Loucy (cell line): ENCODE measurements at regions not wholly inside any gene's neighbourhood (a gene's known extent, or its start where the extent isn't known, plus 50 kb on each side); places are given as distances from the start of the nearest gene placed in this dataset.

Experiments
- H2AFZ ChIP-seq: fragments of 200-600 bp; sonication (generic); 2 replicates; pipeline ENCODE4 v1.6.0; 2016; ENCODE audit warnings: antibody characterized with exemption, mild to moderate bottlenecking, low read length, moderate library complexity
- H3F3A ChIP-seq: fragments of 200-600 bp; 2 replicates; pipeline ENCODE4 v1.6.0; 2016; ENCODE audit warnings: antibody characterized with exemption, low read depth, mild to moderate bottlenecking
- H3K27me3 ChIP-seq: fragments of 200-600 bp; sonication (generic); 2 replicates; pipeline ENCODE4 v1.6.1; 2014; ENCODE audit warnings: low read length, mild to moderate bottlenecking; ENCODE audit not compliant: insufficient read depth, poor library complexity, severe bottlenecking
- H3K36me3 ChIP-seq: fragments of 200-600 bp; sonication (generic); 2 replicates; pipeline ENCODE4 v1.6.1; 2016; ENCODE audit warnings: low read length; ENCODE audit not compliant: insufficient read depth
- H3K4me1 ChIP-seq: fragments of 200-600 bp; sonication (generic); 2 replicates; pipeline ENCODE4 v1.5.1; 2014; ENCODE audit warnings: low read length, mild to moderate bottlenecking; ENCODE audit not compliant: insufficient read depth, poor library complexity, severe bottlenecking
- H3K4me2 ChIP-seq: fragments of 200-600 bp; sonication (generic); 2 replicates; pipeline ENCODE4 v1.6.0; 2014; ENCODE audit warnings: antibody characterized with exemption, low read length, low read depth, mild to moderate bottlenecking; ENCODE audit not compliant: poor library complexity, severe bottlenecking
- H3K4me3 ChIP-seq: fragments of 200-600 bp; sonication (generic); 2 replicates; pipeline ENCODE4 v1.5.1; 2014; ENCODE audit warnings: low read length, mild to moderate bottlenecking, mixed read lengths; ENCODE audit not compliant: poor library complexity, severe bottlenecking
- H3K79me2 ChIP-seq: fragments of 200-600 bp; sonication (generic); 2 replicates; pipeline ENCODE4 v1.6.1; 2014; ENCODE audit warnings: low read length; ENCODE audit not compliant: insufficient read depth
- H3K9ac ChIP-seq: fragments of 200-600 bp; sonication (generic); 2 replicates; pipeline ENCODE4 v1.6.0; 2014; ENCODE audit warnings: mild to moderate bottlenecking, low read depth, low read length, moderate library complexity; ENCODE audit not compliant: poor library complexity, severe bottlenecking
- H3K9me2 ChIP-seq: fragments of 200-600 bp; sonication (generic); replicated peaks from 2 replicates; pipeline ENCODE4 v1.6.1; 2016; ENCODE audit warnings: low read depth, low read length, mixed read lengths
- H3K9me3 ChIP-seq: fragments of 200-600 bp; sonication (generic); 2 replicates; pipeline ENCODE4 v1.6.1; 2014; ENCODE audit warnings: mild to moderate bottlenecking, antibody characterized with exemption, low read length, low read depth; ENCODE audit not compliant: insufficient read depth
- H4K20me1 ChIP-seq: fragments of 200-600 bp; sonication (generic); 2 replicates; pipeline ENCODE4 v1.6.0; 2014; ENCODE audit warnings: antibody characterized with exemption, low read length, mild to moderate bottlenecking; ENCODE audit not compliant: insufficient read depth, poor library complexity, severe bottlenecking
- EZH2phosphoT487 ChIP-seq: fragments of 200-600 bp; IDR thresholded peaks from 2 replicates; pipeline ENCODE4 v1.6.1; 2018; ENCODE audit warnings: antibody characterized with exemption, mild to moderate bottlenecking, moderate library complexity, borderline replicate concordance
- TF ChIP-seq, protein P1 (sequence below): fragments of 200-600 bp; sonication (generic); conservative IDR thresholded peaks from 2 replicates; pipeline ENCODE4 v1.5.1; 2014; ENCODE audit warnings: mild to moderate bottlenecking, antibody characterized with exemption, low read length

DNA sequence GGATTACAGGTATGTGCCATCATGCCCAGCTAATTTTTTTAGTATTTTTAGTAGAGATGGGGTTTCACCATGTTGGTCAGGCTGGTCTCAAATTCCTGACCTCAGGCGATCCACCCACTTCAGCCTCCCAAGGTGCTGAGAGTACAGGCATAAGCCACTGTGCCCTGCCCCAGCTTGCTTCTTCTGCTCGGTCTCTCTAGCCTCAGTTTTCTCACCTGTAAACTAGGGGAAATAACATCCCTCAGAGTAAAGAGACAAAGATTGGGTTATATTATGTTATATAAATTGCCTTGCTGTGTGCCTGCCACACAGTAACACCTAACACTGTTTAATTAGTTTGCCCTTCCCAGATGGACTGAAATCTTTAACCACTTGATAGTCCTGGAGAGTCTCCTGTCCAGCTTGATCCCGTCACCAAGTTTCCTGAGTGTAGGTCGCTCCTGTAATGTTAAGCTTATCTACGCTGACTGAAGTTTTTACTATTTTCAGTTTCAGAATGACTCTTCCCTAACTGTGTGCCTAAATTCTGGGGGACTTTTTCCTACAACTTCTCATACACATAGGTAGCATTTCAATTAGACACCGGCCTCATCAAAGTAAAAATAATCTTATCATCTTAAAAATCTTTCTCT lies 412.7 kb upstream of the TENM3 start:
- Histone ChIP-seq H4K20me1 (no peaks in the 10 kb centered on the region), H3K79me2 (no peaks in the 10 kb centered on the region), H3K9me3 (no peaks in the 10 kb centered on the region), H3F3A (no peaks in the 10 kb centered on the region), H3K4me3 (no peak overlapping the region), H3K9ac (no peak overlapping the region), H3K4me2 (no peak overlapping the region), H3K9me2 (no peaks in the 10 kb centered on the region), H2AFZ (no peak overlapping the region), H3K27me3 (no peaks in the 10 kb centered on the region), H3K36me3 (no peaks in the 10 kb centered on the region), H3K4me1 (no peaks in the 10 kb centered on the region)
- TF ChIP-seq, protein P1, sequence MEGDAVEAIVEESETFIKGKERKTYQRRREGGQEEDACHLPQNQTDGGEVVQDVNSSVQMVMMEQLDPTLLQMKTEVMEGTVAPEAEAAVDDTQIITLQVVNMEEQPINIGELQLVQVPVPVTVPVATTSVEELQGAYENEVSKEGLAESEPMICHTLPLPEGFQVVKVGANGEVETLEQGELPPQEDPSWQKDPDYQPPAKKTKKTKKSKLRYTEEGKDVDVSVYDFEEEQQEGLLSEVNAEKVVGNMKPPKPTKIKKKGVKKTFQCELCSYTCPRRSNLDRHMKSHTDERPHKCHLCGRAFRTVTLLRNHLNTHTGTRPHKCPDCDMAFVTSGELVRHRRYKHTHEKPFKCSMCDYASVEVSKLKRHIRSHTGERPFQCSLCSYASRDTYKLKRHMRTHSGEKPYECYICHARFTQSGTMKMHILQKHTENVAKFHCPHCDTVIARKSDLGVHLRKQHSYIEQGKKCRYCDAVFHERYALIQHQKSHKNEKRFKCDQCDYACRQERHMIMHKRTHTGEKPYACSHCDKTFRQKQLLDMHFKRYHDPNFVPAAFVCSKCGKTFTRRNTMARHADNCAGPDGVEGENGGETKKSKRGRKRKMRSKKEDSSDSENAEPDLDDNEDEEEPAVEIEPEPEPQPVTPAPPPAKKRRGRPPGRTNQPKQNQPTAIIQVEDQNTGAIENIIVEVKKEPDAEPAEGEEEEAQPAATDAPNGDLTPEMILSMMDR: no peak
- no peak for TF ChIP-seq EZH2phosphoT487

DNA sequence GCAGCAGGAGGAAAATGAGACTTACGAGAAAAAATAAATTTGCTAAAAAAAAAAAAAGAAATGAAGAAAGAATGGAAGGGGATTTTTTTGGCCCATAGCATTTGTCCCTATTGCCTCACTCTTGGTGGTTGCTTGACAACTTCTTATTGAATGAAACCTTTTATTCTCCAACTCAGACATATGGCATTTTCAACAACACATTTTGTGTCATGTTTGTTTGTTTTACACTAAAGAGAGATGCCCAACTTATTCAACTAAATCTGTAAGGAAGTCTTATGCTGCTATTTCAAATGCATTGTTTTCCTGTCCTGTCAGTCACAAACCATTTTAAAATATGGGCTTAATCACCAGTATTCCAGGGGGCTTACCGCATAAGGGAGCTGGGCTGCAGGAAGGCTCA lies 409.1 kb upstream of the TENM3 start:
- no peaks in the 10 kb centered on the region for H3F3A ChIP-seq
- H4K20me1 ChIP-seq: no peaks in the 10 kb centered on the region
- no peak overlapping the region for H3K4me2 ChIP-seq
- no peaks in the 10 kb centered on the region for H3K27me3 ChIP-seq
- no peaks in the 10 kb centered on the region for H3K36me3 ChIP-seq
- H3K79me2 ChIP-seq: no peaks in the 10 kb centered on the region
- H3K9me3 ChIP-seq: no peaks in the 10 kb centered on the region
- no peak overlapping the region for H3K9ac ChIP-seq
- TF ChIP-seq, protein P1: no peak
- TF ChIP-seq EZH2phosphoT487: no peak
- H3K9me2 ChIP-seq: no peaks in the 10 kb centered on the region
- no peak overlapping the region for H2AFZ ChIP-seq
- H3K4me1 ChIP-seq: no peaks in the 10 kb centered on the region
- H3K4me3 ChIP-seq: no peak overlapping the region

DNA sequence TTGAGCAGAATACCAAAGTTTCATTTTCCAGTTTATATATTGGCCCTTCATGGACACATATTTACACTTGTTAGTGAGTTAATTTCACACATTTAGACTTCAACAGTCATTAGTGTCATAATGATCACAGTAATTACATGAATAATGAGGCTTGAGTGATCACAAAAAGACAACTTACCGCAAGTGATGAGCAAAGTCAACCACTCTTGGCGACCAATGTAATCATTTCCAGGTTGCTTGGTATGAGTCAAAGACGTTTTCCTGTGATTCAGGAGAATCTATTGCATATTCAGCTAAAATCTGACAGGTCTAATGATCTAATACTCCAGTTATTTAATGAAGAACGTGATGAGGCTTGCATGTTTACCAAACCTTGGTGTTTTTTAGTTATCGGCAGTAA lies 407.9 kb upstream of the TENM3 start:
- Histone ChIP-seq H3K4me3 (no peak overlapping the region), H3K9ac (no peak overlapping the region)
- TF ChIP-seq EZH2phosphoT487: no peak
- TF ChIP-seq, protein P1: no peak

More for the DNA sequence above, 407.9 kb upstream of the TENM3 start:
- Histone ChIP-seq H3K36me3 (no peaks in the 10 kb centered on the region), H3F3A (no peaks in the 10 kb centered on the region), H3K4me1 (no peaks in the 10 kb centered on the region), H3K79me2 (no peaks in the 10 kb centered on the region), H3K4me2 (no peak overlapping the region), H4K20me1 (no peaks in the 10 kb centered on the region), H3K27me3 (no peaks in the 10 kb centered on the region), H2AFZ (no peak overlapping the region), H3K9me3 (no peaks in the 10 kb centered on the region), H3K9me2 (no peaks in the 10 kb centered on the region)
